Suprapubic skin (tissue), 4 donors: ENCODE measurements at regions not wholly inside any gene's neighbourhood (a gene's known extent, or its start where the extent isn't known, plus 50 kb on each side); places are given as distances from the start of the nearest gene placed in this dataset.

ENCODE experiments used
- CTCF ChIP-seq, 2 donors: fragments of 200-600 bp in 1 of 2; fragments of 450-650 bp in 1 of 2; sonication (generic) in 1 of 2; IDR thresholded peaks; one replicate each; pipeline ENCODE4 v1.5.1; 2016 to 2019; ENCODE audit warnings: antibody characterized with exemption in 2 of 2, mild to moderate bottlenecking in 1 of 2, moderate library complexity in 1 of 2
- EP300 ChIP-seq: sonication (generic); formaldehyde crosslinking; IDR thresholded peaks from one replicate; pipeline ENCODE4 v1.6.1; 2017; ENCODE audit warnings: antibody characterized with exemption
- POLR2AphosphoS5 ChIP-seq, 3 donors: sonication (generic); formaldehyde crosslinking; IDR thresholded peaks; one replicate each; pipeline ENCODE4 v1.6.1; 2017; ENCODE audit warnings: antibody characterized with exemption in 3 of 3

- TF ChIP-seq CTCF (IDR thresholded peaks at IDR 0.05) = no peak
- no peak for TF ChIP-seq POLR2AphosphoS5 (IDR thresholded peaks at IDR 0.05)
- no peak for TF ChIP-seq EP300
These were observed 81.7 kb upstream of the PAX1 start for GRCh38 chr20:21623781-21624094.
